ENCODE measurements at regions not wholly inside any gene's neighbourhood (a gene's known extent, or its start where the extent isn't known, plus 50 kb on each side); places are given as distances from the start of the nearest gene placed in this dataset.
"Not testable (repeated sequence)": the region's sequence is repeated elsewhere in the genome, so short reads cannot be mapped to it uniquely, and the experiment has no call there.

GRCh38 chr10:42232955-42233354 lies 405.4 kb downstream of the ZNF33B start:
- not testable (repeated sequence) for TF ChIP-seq YY1 (IDR thresholded peaks at IDR 0.05; ENCODE audit: insufficient read depth, insufficient read length); ZNF274 (IDR thresholded peaks at IDR 0.05; ENCODE audit: low read depth, low read length)
